ENCODE measurements at regions not wholly inside any gene's neighbourhood (a gene's known extent, or its start where the extent isn't known, plus 50 kb on each side); places are given as distances from the start of the nearest gene placed in this dataset.

DNA sequence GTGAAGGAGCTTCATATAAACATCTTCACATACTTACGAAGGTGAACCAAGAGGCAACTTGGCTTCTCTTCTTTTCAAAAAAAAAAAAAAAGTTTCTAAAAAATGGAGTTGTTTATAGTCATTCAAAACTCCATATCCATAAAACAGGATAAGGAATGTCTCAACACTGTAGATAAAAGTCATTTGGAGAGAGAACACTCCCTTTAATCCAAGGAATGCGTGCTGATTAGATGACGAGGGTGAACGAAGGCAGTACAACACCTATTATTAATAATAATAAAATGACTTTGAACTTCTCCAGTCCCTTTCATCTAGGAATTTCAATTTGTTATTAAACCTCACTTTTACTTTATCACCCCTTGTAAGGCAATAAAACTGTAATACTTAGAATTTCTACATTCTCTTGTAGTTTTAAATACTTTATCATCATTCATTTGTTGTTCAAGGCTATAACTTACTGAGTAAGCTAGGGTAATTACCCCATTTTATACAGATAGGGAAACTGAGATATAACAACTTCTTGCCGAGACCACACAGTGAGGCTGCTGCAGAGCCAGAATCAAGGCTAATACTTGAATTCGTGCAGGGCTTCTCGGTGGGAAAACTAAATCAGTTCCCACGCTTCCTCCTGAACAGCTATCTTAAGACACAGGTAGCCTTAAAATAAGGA is 377.1 kb downstream of the EFNA5 start:
- TF ChIP-seq, protein P1, sequence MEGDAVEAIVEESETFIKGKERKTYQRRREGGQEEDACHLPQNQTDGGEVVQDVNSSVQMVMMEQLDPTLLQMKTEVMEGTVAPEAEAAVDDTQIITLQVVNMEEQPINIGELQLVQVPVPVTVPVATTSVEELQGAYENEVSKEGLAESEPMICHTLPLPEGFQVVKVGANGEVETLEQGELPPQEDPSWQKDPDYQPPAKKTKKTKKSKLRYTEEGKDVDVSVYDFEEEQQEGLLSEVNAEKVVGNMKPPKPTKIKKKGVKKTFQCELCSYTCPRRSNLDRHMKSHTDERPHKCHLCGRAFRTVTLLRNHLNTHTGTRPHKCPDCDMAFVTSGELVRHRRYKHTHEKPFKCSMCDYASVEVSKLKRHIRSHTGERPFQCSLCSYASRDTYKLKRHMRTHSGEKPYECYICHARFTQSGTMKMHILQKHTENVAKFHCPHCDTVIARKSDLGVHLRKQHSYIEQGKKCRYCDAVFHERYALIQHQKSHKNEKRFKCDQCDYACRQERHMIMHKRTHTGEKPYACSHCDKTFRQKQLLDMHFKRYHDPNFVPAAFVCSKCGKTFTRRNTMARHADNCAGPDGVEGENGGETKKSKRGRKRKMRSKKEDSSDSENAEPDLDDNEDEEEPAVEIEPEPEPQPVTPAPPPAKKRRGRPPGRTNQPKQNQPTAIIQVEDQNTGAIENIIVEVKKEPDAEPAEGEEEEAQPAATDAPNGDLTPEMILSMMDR (IDR thresholded peaks at IDR 0.05), result no peak
- TF ChIP-seq POLR2AphosphoS5 (IDR thresholded peaks at IDR 0.05), result no peak

Measured in stomach (tissue), 4 donors.